Astrocyte (in vitro differentiated cells and primary cell): ENCODE measurements at regions not wholly inside any gene's neighbourhood (a gene's known extent, or its start where the extent isn't known, plus 50 kb on each side); places are given as distances from the start of the nearest gene placed in this dataset.

Experiments used
- DNase-seq: peaks from one replicate; pipeline ENCODE4 v3.0.0-alpha.2; 2010; ENCODE audit warnings: low read depth
- FAIRE-seq: peaks from 2 replicates; lab custom pipeline; 2011; peaks lifted over from hg19 to GRCh38; lab: Jason Lieb, UNC
- H2AFZ ChIP-seq: 2 replicates; pipeline ENCODE4 v1.6.0; 2012; ENCODE audit warnings: low read depth, low read length, inconsistent platforms
- H3K27ac ChIP-seq: 2 replicates; pipeline ENCODE4 v1.5.1; 2011; ENCODE audit warnings: low read depth, low read length, inconsistent platforms
- H3K27me3 ChIP-seq: 2 replicates; pipeline ENCODE4 v1.6.0; 2011; ENCODE audit warnings: low read length, inconsistent platforms; ENCODE audit not compliant: insufficient read depth
- H3K36me3 ChIP-seq: 2 replicates; pipeline ENCODE4 v1.5.1; 2011; ENCODE audit warnings: low read length, inconsistent platforms; ENCODE audit not compliant: insufficient read depth
- H3K4me1 ChIP-seq: 2 replicates; pipeline ENCODE4 v1.5.1; 2011; ENCODE audit warnings: low read length, inconsistent platforms; ENCODE audit not compliant: insufficient read depth
- H3K4me2 ChIP-seq: 2 replicates; pipeline ENCODE4 v1.6.0; 2012; ENCODE audit warnings: low read length, inconsistent platforms
- H3K4me3 ChIP-seq: 2 replicates; pipeline ENCODE4 v1.5.1; 2011; ENCODE audit warnings: low read depth, mild to moderate bottlenecking, low read length, inconsistent platforms; ENCODE audit not compliant: insufficient read depth
- H3K79me2 ChIP-seq: 2 replicates; pipeline ENCODE4 v1.6.0; 2012; ENCODE audit warnings: mild to moderate bottlenecking, low read length, inconsistent platforms; ENCODE audit not compliant: insufficient read depth
- H3K9ac ChIP-seq: 2 replicates; pipeline ENCODE4 v1.6.0; 2012; ENCODE audit warnings: mild to moderate bottlenecking, low read length, inconsistent platforms
- H3K9me3 ChIP-seq: 2 replicates; pipeline ENCODE4 v1.5.1; 2012; ENCODE audit warnings: low read depth, mild to moderate bottlenecking, low read length, inconsistent platforms; ENCODE audit not compliant: insufficient read depth
- H4K20me1 ChIP-seq: 2 replicates; pipeline ENCODE4 v1.6.0; 2012; ENCODE audit warnings: low read length, inconsistent platforms; ENCODE audit not compliant: insufficient read depth
- H3K27ac Mint-ChIP-seq: one replicate; pipeline ENCODE4 v1.8.0; 2021; ENCODE audit warnings: mild to moderate bottlenecking, mixed read lengths; ENCODE audit not compliant: unreplicated experiment
- H3K27me3 Mint-ChIP-seq: one replicate; pipeline ENCODE4 v1.8.0; 2021; ENCODE audit warnings: low read depth, mixed read lengths; ENCODE audit not compliant: unreplicated experiment
- H3K36me3 Mint-ChIP-seq: one replicate; pipeline ENCODE4 v1.8.0; 2021; ENCODE audit warnings: low read depth, mixed read lengths; ENCODE audit not compliant: unreplicated experiment
- H3K4me1 Mint-ChIP-seq: one replicate; pipeline ENCODE4 v1.8.0; 2021; ENCODE audit warnings: low read depth, mixed read lengths; ENCODE audit not compliant: unreplicated experiment
- H3K4me3 Mint-ChIP-seq: one replicate; pipeline ENCODE4 v1.8.0; 2021; ENCODE audit warnings: mild to moderate bottlenecking, moderate library complexity, mixed read lengths; ENCODE audit not compliant: unreplicated experiment
- H3K9me3 Mint-ChIP-seq: one replicate; pipeline ENCODE4 v1.8.0; 2021; ENCODE audit warnings: mild to moderate bottlenecking, mixed read lengths; ENCODE audit not compliant: unreplicated experiment
- EZH2 ChIP-seq: IDR thresholded peaks from 2 replicates; pipeline ENCODE4 v1.6.1; 2012; ENCODE audit warnings: mild to moderate bottlenecking, low read length, inconsistent platforms; ENCODE audit not compliant: insufficient read depth
- TF ChIP-seq, protein P1 (sequence below): IDR thresholded peaks from 2 replicates; pipeline ENCODE4 v1.5.1; 2011; ENCODE audit warnings: low read depth, mild to moderate bottlenecking, inconsistent platforms, low read length, moderate library complexity; ENCODE audit not compliant: insufficient read depth

GRCh38 chr2:104412384-104412783, 441.5 kb upstream of the POU3F3 start:
- FAIRE-seq (no peak), DNase-seq (no peak)
- H3K9me3 Mint-ChIP-seq = no peaks in the 10 kb centered on the region

GRCh38 chr2:104413890-104414289, 440.0 kb upstream of the POU3F3 start:
- Mint-ChIP-seq H3K4me1 (no peaks in the 10 kb centered on the region), H3K4me3 (no peak overlapping the region), H3K36me3 (no peaks in the 10 kb centered on the region), H3K27ac (no peak overlapping the region), H3K27me3 (peaks cover 3% of the 10 kb centered on the region), H3K9me3 (no peaks in the 10 kb centered on the region)
- TF ChIP-seq, protein P1, sequence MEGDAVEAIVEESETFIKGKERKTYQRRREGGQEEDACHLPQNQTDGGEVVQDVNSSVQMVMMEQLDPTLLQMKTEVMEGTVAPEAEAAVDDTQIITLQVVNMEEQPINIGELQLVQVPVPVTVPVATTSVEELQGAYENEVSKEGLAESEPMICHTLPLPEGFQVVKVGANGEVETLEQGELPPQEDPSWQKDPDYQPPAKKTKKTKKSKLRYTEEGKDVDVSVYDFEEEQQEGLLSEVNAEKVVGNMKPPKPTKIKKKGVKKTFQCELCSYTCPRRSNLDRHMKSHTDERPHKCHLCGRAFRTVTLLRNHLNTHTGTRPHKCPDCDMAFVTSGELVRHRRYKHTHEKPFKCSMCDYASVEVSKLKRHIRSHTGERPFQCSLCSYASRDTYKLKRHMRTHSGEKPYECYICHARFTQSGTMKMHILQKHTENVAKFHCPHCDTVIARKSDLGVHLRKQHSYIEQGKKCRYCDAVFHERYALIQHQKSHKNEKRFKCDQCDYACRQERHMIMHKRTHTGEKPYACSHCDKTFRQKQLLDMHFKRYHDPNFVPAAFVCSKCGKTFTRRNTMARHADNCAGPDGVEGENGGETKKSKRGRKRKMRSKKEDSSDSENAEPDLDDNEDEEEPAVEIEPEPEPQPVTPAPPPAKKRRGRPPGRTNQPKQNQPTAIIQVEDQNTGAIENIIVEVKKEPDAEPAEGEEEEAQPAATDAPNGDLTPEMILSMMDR = no peak
- TF ChIP-seq EZH2 = no peak
- Histone ChIP-seq H3K27me3 (no peaks in the 10 kb centered on the region), H3K27ac (no peak overlapping the region), H2AFZ (no peak overlapping the region), H3K79me2 (no peaks in the 10 kb centered on the region), H3K4me3 (no peak overlapping the region), H3K9me3 (no peaks in the 10 kb centered on the region), H3K36me3 (no peaks in the 10 kb centered on the region), H3K9ac (no peak overlapping the region), H4K20me1 (no peaks in the 10 kb centered on the region), H3K4me1 (no peaks in the 10 kb centered on the region), H3K4me2 (no peak overlapping the region)
- FAIRE-seq (no peak), DNase-seq (no peak)

More at GRCh38 chr2:104412384-104412783, 441.5 kb upstream of the POU3F3 start:
- Histone ChIP-seq H3K4me2 (no peak overlapping the region), H2AFZ (no peak overlapping the region), H3K27me3 (no peaks in the 10 kb centered on the region), H3K9ac (no peak overlapping the region), H3K9me3 (no peaks in the 10 kb centered on the region), H3K36me3 (no peaks in the 10 kb centered on the region), H3K4me3 (no peak overlapping the region), H3K27ac (no peak overlapping the region), H3K4me1 (no peaks in the 10 kb centered on the region), H3K79me2 (no peaks in the 10 kb centered on the region), H4K20me1 (no peaks in the 10 kb centered on the region)
- Mint-ChIP-seq H3K27ac (no peak overlapping the region), H3K4me1 (peaks cover 13% of the 10 kb centered on the region), H3K27me3 (peaks cover 3% of the 10 kb centered on the region), H3K4me3 (no peak overlapping the region), H3K36me3 (no peaks in the 10 kb centered on the region)
- no peak for TF ChIP-seq EZH2
- TF ChIP-seq, protein P1 = peak; percentile 70

DNA sequence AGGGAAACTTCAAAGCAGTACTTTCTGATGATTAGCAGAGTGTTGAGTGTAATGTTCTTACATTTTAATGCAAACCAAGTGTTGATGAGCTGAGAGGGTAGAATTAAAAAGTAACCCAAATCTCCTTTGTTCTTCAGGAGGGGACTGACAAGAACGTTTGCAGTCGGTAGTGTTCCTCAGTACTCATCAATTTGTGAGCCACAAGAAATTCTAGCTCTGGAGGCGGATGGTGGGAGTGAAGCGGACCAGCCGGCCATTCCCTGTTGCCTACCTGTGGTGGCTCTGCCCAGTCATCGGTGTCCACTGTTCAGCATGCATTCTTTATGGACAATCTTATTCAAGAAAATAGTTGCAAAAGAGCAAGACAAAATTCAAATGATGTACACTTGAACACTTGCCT, 438.6 kb upstream of the POU3F3 start:
- Histone ChIP-seq H3K4me3 (no peak overlapping the region), H3K4me2 (no peak overlapping the region), H3K4me1 (no peaks in the 10 kb centered on the region), H3K27ac (no peak overlapping the region), H3K9ac (no peak overlapping the region), H2AFZ (no peak overlapping the region), H4K20me1 (no peaks in the 10 kb centered on the region), H3K36me3 (no peaks in the 10 kb centered on the region), H3K27me3 (no peaks in the 10 kb centered on the region), H3K79me2 (no peaks in the 10 kb centered on the region), H3K9me3 (no peaks in the 10 kb centered on the region)
- H3K4me1 Mint-ChIP-seq = peaks cover under 1% of the 10 kb centered on the region
- no peak for FAIRE-seq
- H3K9me3 Mint-ChIP-seq = no peaks in the 10 kb centered on the region
- DNase-seq = no peak
- H3K4me3 Mint-ChIP-seq = no peak overlapping the region
- H3K27ac Mint-ChIP-seq = no peak overlapping the region
- H3K27me3 Mint-ChIP-seq = peaks cover 3% of the 10 kb centered on the region
- H3K36me3 Mint-ChIP-seq = no peaks in the 10 kb centered on the region
- no peak for TF ChIP-seq EZH2
- TF ChIP-seq, protein P1 = no peak
